Pancreas (tissue), 10 donors: ENCODE measurements at regions not wholly inside any gene's neighbourhood (a gene's known extent, or its start where the extent isn't known, plus 50 kb on each side); places are given as distances from the start of the nearest gene placed in this dataset.

ENCODE experiments used
- ATAC-seq, 4 donors: fragments of 200-7000 bp; cut with Tn5 transposase; one replicate each; pipeline versions ENCODE4 v1.8.0 to v1.9.1; 2020; ENCODE audit warnings: mild to moderate bottlenecking in 4 of 4, moderate library complexity in 4 of 4
- DNase-seq, 6 donors: peaks; one replicate each; pipeline ENCODE4 v3.0.0-alpha.2; 2020
- FAIRE-seq: peaks from 2 replicates; lab custom pipeline; 2012; peaks lifted over from hg19 to GRCh38; lab: Jason Lieb, UNC
- H3K27ac ChIP-seq, 4 donors: fragments of 200-600 bp; sonication (generic); 1 replicate in 3 of 4; 2 replicates in 1 of 4; pipeline versions ENCODE4 v1.5.0 to v1.8.0; 2020
- H3K27me3 ChIP-seq, 4 donors: fragments of 200-600 bp; one replicate each; pipeline ENCODE4 v1.8.0; 2021
- H3K36me3 ChIP-seq, 3 donors: fragments of 200-600 bp; sonication (generic) in 1 of 3; one replicate each; pipeline versions ENCODE4 v1.5.0 to v1.8.0; 2020 to 2021
- H3K4me1 ChIP-seq, 3 donors: fragments of 200-600 bp; one replicate each; pipeline ENCODE4 v1.8.0; 2021
- H3K4me3 ChIP-seq, 4 donors: fragments of 200-600 bp; sonication (generic) in 2 of 4; one replicate each; pipeline versions ENCODE4 v1.5.0 to v1.8.0; 2020 to 2021
- H3K9me3 ChIP-seq, 4 donors: fragments of 200-600 bp; one replicate each; pipeline ENCODE4 v1.8.0; 2021
- CTCF ChIP-seq, 4 donors: fragments of 200-600 bp; sonication (generic) in 3 of 4; IDR thresholded peaks; one replicate each; pipeline versions ENCODE4 v1.5.0 to v1.8.0; 2021; ENCODE audit warnings: antibody characterized with exemption in 4 of 4
- WGBS, 2 donors: extraction: QIAGEN DNeasy Blood & Tissue Kit; methylation state at CpG; one replicate each; pipeline ENCODE4 v1.1.7; 2013; 5-methylcytosine and 5-hydroxymethylcytosine counted together
- intact Hi-C, 3 donors: fragments of 100-400 bp; cut with DNase I; formaldehyde crosslinking; loops; one replicate each; pipeline versions ENCODE4 v1.11.1 to v1.14.2; 2022
- donor health status: healthy with polysubstance abuse.
- donor health status: DM: no; HTN: no; CAD: no; lungs with moderate emphysema.
- donor health status: DM: no; HTN: no; CAD: no.
- donor health status: control.
- donor health status: control.
- donor health status: Bipolar disorder and iron deficiency.
- donor health status: DM: yes; HTN: yes; CAD: no.
- donor health status: DM: no; HTN: no; CAD: no.
- donor health status: DM: no; HTN: no; CAD: no.
- donor health status: DM: yes; HTN: yes; CAD: no.

GRCh38 chr12:66036317-66036716 is 94.2 kb downstream of the LLPH start:
- no peaks in the 10 kb centered on the region for H3K9me3 ChIP-seq
- TF ChIP-seq CTCF (IDR thresholded peaks at IDR 0.05): no peak
- no peaks in the 10 kb centered on the region for H3K36me3 ChIP-seq
- ATAC-seq (peak; percentile 74 to 97 (median 82)), DNase-seq (peak in 4 of 6 donors; percentile 17 to 38 (median 28)), FAIRE-seq (no peak)
- H3K27ac ChIP-seq: peak overlapping the region in 1 of 4 donors; percentile 33
- intact Hi-C loops: no loop called here
- WGBS, 2 donors: 10 to 13% methylated on average over 4 of the region's 4 CpGs
- no peaks in the 10 kb centered on the region for H3K4me1 ChIP-seq
- no peak overlapping the region for H3K4me3 ChIP-seq
- H3K27me3 ChIP-seq: no peaks in the 10 kb centered on the region

GRCh38 chr12:66035288-66035966 is 95.1 kb downstream of the LLPH start:
- no peak overlapping the region for H3K27ac ChIP-seq
- no peaks in the 10 kb centered on the region for H3K9me3 ChIP-seq
- ATAC-seq: no peak
- WGBS, 2 donors: 46 to 51% methylated on average over 4 of the region's 4 CpGs
- no peak overlapping the region for H3K4me3 ChIP-seq
- no peak for FAIRE-seq
- H3K27me3 ChIP-seq: no peaks in the 10 kb centered on the region
- no peaks in the 10 kb centered on the region for H3K36me3 ChIP-seq
- H3K4me1 ChIP-seq: no peaks in the 10 kb centered on the region
- intact Hi-C loops: no loop called here
- DNase-seq: no peak
- TF ChIP-seq CTCF (IDR thresholded peaks at IDR 0.05): no peak

GRCh38 chr12:66033151-66033550 is 97.4 kb downstream of the LLPH start:
- Histone ChIP-seq H3K27me3 (no peaks in the 10 kb centered on the region), H3K36me3 (no peaks in the 10 kb centered on the region), H3K4me3 (no peak overlapping the region), H3K4me1 (no peaks in the 10 kb centered on the region), H3K9me3 (no peaks in the 10 kb centered on the region), H3K27ac (no peak overlapping the region)
- intact Hi-C loops: no loop called here
- ATAC-seq: no peak
- 74 to 87% methylated on average over 3 of the region's 3 CpGs for WGBS, 2 donors
- DNase-seq: no peak
- no peak for TF ChIP-seq CTCF (IDR thresholded peaks at IDR 0.05)
- no peak for FAIRE-seq

GRCh38 chr12:66032739-66033138 is 97.8 kb downstream of the LLPH start:
- no peak for FAIRE-seq
- H3K27me3 ChIP-seq: no peaks in the 10 kb centered on the region
- H3K27ac ChIP-seq: no peak overlapping the region
- no peak overlapping the region for H3K4me3 ChIP-seq
- TF ChIP-seq CTCF (IDR thresholded peaks at IDR 0.05): no peak
- no peaks in the 10 kb centered on the region for H3K4me1 ChIP-seq
- no peaks in the 10 kb centered on the region for H3K9me3 ChIP-seq
- intact Hi-C loops: no loop called here
- H3K36me3 ChIP-seq: no peaks in the 10 kb centered on the region
- no peak for ATAC-seq
- 43 to 55% methylated on average over 2 of the region's 2 CpGs for WGBS, 2 donors
- DNase-seq: no peak

- Histone ChIP-seq H3K9me3 (no peaks in the 10 kb centered on the region), H3K27me3 (no peaks in the 10 kb centered on the region), H3K36me3 (no peaks in the 10 kb centered on the region), H3K27ac (no peak overlapping the region), H3K4me1 (no peaks in the 10 kb centered on the region), H3K4me3 (no peak overlapping the region)
- ATAC-seq (no peak), FAIRE-seq (no peak), DNase-seq (no peak)
- 39 to 47% methylated on average over 2 of the region's 2 CpGs for WGBS, 2 donors
- TF ChIP-seq CTCF (IDR thresholded peaks at IDR 0.05): no peak
- intact Hi-C loops: no loop called here
Observed at GRCh38 chr12:66030217-66030781, 100.3 kb downstream of the LLPH start.
